ENCODE measurements at regions not wholly inside any gene's neighbourhood (a gene's known extent, or its start where the extent isn't known, plus 50 kb on each side); places are given as distances from the start of the nearest gene placed in this dataset.

GRCh38 chr7:95718577-95719410, 53.6 kb upstream of the DYNC1I1 start:
- DNase-seq, result no peak

GRCh38 chr7:95716357-95717122, 55.8 kb upstream of the DYNC1I1 start:
- DNase-seq, result no peak

DNA sequence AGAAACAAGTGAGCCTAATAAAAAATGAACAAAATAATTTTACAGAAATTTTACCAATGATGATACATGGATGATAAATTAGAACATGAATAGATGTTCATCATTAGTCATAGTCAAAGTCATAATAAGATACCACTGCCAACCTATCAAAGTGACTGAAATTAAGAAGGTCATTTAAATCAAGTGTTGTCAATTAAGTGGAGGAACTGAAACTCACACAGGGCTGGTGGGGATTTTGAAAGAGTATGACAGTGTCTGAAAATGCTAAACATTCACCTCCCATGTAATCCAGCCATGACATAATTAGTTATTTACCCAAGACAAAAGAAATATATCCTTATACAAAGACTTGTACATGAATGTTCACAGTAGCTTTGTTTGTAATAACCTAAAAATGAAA, 57.1 kb upstream of the DYNC1I1 start:
- DNase-seq, result no peak

DNA sequence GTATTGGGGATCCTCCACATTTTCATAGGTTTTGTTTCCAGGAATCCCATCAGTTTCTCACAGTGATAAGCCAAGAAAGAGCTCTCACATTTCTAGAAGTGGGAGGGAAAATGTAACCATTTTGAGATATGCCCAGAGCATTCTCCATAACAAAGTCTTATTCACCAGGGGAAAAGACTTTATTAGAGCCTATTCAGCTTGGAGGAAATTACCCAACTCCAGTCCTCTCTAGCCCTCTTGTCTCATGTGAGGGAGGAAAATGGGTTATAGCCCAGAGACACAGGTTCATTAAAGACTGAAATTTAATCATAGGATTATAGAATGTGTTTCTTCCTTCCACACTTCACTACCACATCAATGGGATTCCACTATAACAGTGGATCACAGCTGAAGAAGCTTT, 61.6 kb upstream of the DYNC1I1 start:
- DNase-seq, result no peak

GRCh38 chr7:95700917-95701316, 71.4 kb upstream of the DYNC1I1 start:
- no peak for DNase-seq

GRCh38 chr7:95694334-95694733, 78.0 kb upstream of the DYNC1I1 start:
- no peak for DNase-seq

- no peak for DNase-seq
These were observed 78.6 kb upstream of the DYNC1I1 start for GRCh38 chr7:95693551-95694333.

GRCh38 chr7:95691464-95691863, 80.9 kb upstream of the DYNC1I1 start:
- DNase-seq, result no peak

- DNase-seq, result peak; percentile 78
These were observed 81.9 kb upstream of the DYNC1I1 start for GRCh38 chr7:95690367-95690947.

GRCh38 chr7:95688931-95689495, 83.3 kb upstream of the DYNC1I1 start:
- DNase-seq, result no peak

- peak; percentile 35 for DNase-seq
These were observed 84.5 kb upstream of the DYNC1I1 start for GRCh38 chr7:95687759-95688343.

GRCh38 chr7:95686109-95686508, 86.2 kb upstream of the DYNC1I1 start:
- DNase-seq, result peak; percentile 31

GRCh38 chr7:95684505-95684904, 87.8 kb upstream of the DYNC1I1 start:
- DNase-seq, result no peak

GRCh38 chr7:95684037-95684436, 87.7 kb upstream of the PDK4 start:
- DNase-seq, result no peak

DNA sequence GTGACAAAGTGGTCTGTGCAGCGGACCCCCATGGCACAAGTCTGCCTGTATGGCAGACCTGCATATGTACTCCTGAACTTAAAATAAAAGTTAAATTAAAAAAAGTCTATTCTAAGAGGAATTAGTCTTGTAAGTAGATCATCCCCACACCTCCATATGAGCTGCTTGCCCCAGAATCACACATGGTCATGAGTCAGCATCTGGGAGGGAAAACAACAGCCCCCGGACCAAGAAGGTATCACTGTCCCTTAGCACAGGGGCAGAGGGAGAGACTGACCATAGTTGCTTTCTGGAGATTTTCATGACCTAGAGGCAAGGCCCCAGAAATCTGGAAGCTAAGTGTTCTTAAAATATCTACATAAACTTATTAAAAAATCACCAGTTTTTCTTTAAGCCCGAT, 86.6 kb upstream of the PDK4 start:
- DNase-seq, result no peak

DNA sequence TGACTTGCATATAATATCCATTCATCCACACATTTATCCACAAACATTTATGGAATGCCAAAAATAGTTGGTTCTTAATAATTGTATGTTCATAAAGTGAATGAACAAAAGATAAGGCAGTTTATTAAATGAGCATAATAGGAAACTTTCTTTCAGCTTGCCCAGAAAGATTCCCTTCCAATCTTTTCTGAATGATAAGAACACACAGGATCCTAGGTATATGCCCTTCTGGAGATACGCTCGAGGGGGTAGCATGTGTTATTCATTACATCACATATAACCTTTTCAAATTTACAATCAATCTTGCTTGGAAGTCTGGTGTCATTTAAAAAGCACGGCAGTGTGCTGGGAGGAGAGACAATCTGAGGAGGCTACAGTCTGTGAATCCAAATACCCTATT, 80.4 kb upstream of the PDK4 start:
- DNase-seq, result no peak

- DNase-seq, result no peak
These were observed 79.3 kb upstream of the PDK4 start for GRCh38 chr7:95675632-95676031.

DNA sequence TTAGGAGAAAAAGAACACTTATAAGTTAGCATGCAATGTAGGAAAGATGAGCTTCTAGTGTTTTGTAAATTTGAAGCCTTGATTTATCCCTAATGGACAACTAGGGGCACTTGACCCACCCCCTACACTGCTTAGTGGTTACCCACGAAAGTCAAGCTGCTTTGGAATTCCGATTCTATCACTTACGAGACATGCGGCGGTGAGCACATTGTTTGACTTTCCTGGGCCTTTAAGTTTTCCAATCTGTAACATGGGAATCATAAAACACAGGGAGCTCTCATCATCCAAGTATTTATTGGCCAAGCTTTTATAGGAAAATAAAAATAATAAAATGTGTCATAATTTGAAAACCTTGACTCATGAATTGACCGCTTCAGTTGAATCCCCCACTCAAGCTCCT, 78.7 kb upstream of the PDK4 start:
- no peak for DNase-seq

- no peak for DNase-seq
These were observed 77.8 kb upstream of the PDK4 start for GRCh38 chr7:95674101-95674500.

DNA sequence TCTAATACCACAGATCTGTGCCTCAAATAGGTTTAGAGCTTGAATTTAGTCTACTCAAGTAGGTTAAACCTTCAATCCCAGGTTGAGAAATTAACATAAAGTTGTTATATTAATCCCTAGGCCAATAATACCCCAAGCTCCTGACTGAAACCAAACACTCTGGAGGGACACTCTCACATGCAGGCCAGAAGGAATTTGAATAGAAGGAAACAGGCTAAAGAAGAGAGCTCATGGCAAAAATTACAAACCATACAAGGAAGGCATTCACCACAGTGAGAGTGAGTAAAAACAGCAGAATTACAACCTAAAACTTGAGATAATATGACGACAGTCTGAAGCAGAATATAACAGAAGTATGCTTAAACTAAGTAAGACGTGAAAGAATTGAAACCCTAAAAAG, 76.1 kb upstream of the PDK4 start:
- DNase-seq, result no peak

- DNase-seq, result no peak
These were observed 73.2 kb upstream of the PDK4 start for GRCh38 chr7:95669513-95669912.

GRCh38 chr7:95668504-95669018, 72.2 kb upstream of the PDK4 start:
- DNase-seq, result no peak

All from retina (tissue), 1 donor.